Astrocyte (in vitro differentiated cells and primary cell): ENCODE measurements at regions not wholly inside any gene's neighbourhood (a gene's known extent, or its start where the extent isn't known, plus 50 kb on each side); places are given as distances from the start of the nearest gene placed in this dataset.

ENCODE experiments used
- DNase-seq: peaks from one replicate; pipeline ENCODE4 v3.0.0-alpha.2; 2010; ENCODE audit warnings: low read depth
- FAIRE-seq: peaks from 2 replicates; lab custom pipeline; 2011; peaks lifted over from hg19 to GRCh38; lab: Jason Lieb, UNC
- H2AFZ ChIP-seq: 2 replicates; pipeline ENCODE4 v1.6.0; 2012; ENCODE audit warnings: low read depth, low read length, inconsistent platforms
- H3K27ac ChIP-seq: 2 replicates; pipeline ENCODE4 v1.5.1; 2011; ENCODE audit warnings: low read depth, low read length, inconsistent platforms
- H3K27me3 ChIP-seq: 2 replicates; pipeline ENCODE4 v1.6.0; 2011; ENCODE audit warnings: low read length, inconsistent platforms; ENCODE audit not compliant: insufficient read depth
- H3K36me3 ChIP-seq: 2 replicates; pipeline ENCODE4 v1.5.1; 2011; ENCODE audit warnings: low read length, inconsistent platforms; ENCODE audit not compliant: insufficient read depth
- H3K4me1 ChIP-seq: 2 replicates; pipeline ENCODE4 v1.5.1; 2011; ENCODE audit warnings: low read length, inconsistent platforms; ENCODE audit not compliant: insufficient read depth
- H3K4me2 ChIP-seq: 2 replicates; pipeline ENCODE4 v1.6.0; 2012; ENCODE audit warnings: low read length, inconsistent platforms
- H3K4me3 ChIP-seq: 2 replicates; pipeline ENCODE4 v1.5.1; 2011; ENCODE audit warnings: low read depth, mild to moderate bottlenecking, low read length, inconsistent platforms; ENCODE audit not compliant: insufficient read depth
- H3K79me2 ChIP-seq: 2 replicates; pipeline ENCODE4 v1.6.0; 2012; ENCODE audit warnings: mild to moderate bottlenecking, low read length, inconsistent platforms; ENCODE audit not compliant: insufficient read depth
- H3K9ac ChIP-seq: 2 replicates; pipeline ENCODE4 v1.6.0; 2012; ENCODE audit warnings: mild to moderate bottlenecking, low read length, inconsistent platforms
- H3K9me3 ChIP-seq: 2 replicates; pipeline ENCODE4 v1.5.1; 2012; ENCODE audit warnings: low read depth, mild to moderate bottlenecking, low read length, inconsistent platforms; ENCODE audit not compliant: insufficient read depth
- H4K20me1 ChIP-seq: 2 replicates; pipeline ENCODE4 v1.6.0; 2012; ENCODE audit warnings: low read length, inconsistent platforms; ENCODE audit not compliant: insufficient read depth
- H3K27ac Mint-ChIP-seq: one replicate; pipeline ENCODE4 v1.8.0; 2021; ENCODE audit warnings: mild to moderate bottlenecking, mixed read lengths; ENCODE audit not compliant: unreplicated experiment
- H3K27me3 Mint-ChIP-seq: one replicate; pipeline ENCODE4 v1.8.0; 2021; ENCODE audit warnings: low read depth, mixed read lengths; ENCODE audit not compliant: unreplicated experiment
- H3K36me3 Mint-ChIP-seq: one replicate; pipeline ENCODE4 v1.8.0; 2021; ENCODE audit warnings: low read depth, mixed read lengths; ENCODE audit not compliant: unreplicated experiment
- H3K4me1 Mint-ChIP-seq: one replicate; pipeline ENCODE4 v1.8.0; 2021; ENCODE audit warnings: low read depth, mixed read lengths; ENCODE audit not compliant: unreplicated experiment
- H3K4me3 Mint-ChIP-seq: one replicate; pipeline ENCODE4 v1.8.0; 2021; ENCODE audit warnings: mild to moderate bottlenecking, moderate library complexity, mixed read lengths; ENCODE audit not compliant: unreplicated experiment
- H3K9me3 Mint-ChIP-seq: one replicate; pipeline ENCODE4 v1.8.0; 2021; ENCODE audit warnings: mild to moderate bottlenecking, mixed read lengths; ENCODE audit not compliant: unreplicated experiment
- EZH2 ChIP-seq: IDR thresholded peaks from 2 replicates; pipeline ENCODE4 v1.6.1; 2012; ENCODE audit warnings: mild to moderate bottlenecking, low read length, inconsistent platforms; ENCODE audit not compliant: insufficient read depth
- TF ChIP-seq, protein P1 (sequence below): IDR thresholded peaks from 2 replicates; pipeline ENCODE4 v1.5.1; 2011; ENCODE audit warnings: low read depth, mild to moderate bottlenecking, inconsistent platforms, low read length, moderate library complexity; ENCODE audit not compliant: insufficient read depth

DNA sequence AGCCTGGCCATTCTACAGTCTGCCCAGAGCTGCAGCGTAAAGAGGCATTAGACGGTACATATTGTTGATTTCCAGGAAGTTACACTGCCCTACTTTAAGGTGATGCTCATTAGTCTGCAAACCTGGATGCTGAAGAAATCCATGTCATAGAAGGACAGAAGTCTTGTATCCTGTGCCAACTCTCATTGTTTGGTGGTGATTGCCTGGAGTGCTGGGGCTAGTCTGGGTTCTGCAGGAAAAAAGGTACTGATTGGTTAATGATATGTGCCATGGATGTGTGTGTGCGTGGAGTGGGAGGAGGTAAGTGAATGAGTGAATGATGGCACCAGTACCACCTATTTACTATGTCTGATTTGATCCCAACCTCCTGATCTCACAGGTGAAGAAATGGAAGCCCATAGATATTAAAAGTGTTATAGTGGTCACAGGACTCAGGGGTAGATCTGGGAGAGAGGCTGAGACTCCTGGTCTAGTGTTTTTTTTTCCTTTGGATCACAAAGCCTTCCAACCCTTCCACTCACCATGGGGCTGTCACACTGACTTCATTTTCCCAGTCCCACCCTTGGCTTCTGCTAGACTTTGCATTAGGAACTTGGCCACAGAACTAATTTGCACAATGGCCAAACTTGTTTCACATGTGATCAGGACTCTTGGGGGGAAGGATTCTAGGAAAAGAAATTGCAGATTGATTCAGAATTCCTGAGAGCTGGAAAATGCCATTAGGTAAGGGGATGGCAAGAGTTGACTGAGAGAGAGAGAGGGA lies 96.1 kb downstream of the TMX1 start:
- H3K36me3 ChIP-seq: no peaks in the 10 kb centered on the region
- H3K9me3 ChIP-seq: no peaks in the 10 kb centered on the region
- H3K9ac ChIP-seq: no peak overlapping the region
- H3K4me1 ChIP-seq: no peaks in the 10 kb centered on the region
- H3K4me1 Mint-ChIP-seq: peaks cover 12% of the 10 kb centered on the region
- H3K36me3 Mint-ChIP-seq: peaks cover 4% of the 10 kb centered on the region
- H2AFZ ChIP-seq: no peak overlapping the region
- H3K4me3 Mint-ChIP-seq: no peak overlapping the region
- no peaks in the 10 kb centered on the region for H3K79me2 ChIP-seq
- H3K9me3 Mint-ChIP-seq: peaks cover 9% of the 10 kb centered on the region
- H3K4me2 ChIP-seq: no peak overlapping the region
- no peak for DNase-seq
- TF ChIP-seq, protein P1, sequence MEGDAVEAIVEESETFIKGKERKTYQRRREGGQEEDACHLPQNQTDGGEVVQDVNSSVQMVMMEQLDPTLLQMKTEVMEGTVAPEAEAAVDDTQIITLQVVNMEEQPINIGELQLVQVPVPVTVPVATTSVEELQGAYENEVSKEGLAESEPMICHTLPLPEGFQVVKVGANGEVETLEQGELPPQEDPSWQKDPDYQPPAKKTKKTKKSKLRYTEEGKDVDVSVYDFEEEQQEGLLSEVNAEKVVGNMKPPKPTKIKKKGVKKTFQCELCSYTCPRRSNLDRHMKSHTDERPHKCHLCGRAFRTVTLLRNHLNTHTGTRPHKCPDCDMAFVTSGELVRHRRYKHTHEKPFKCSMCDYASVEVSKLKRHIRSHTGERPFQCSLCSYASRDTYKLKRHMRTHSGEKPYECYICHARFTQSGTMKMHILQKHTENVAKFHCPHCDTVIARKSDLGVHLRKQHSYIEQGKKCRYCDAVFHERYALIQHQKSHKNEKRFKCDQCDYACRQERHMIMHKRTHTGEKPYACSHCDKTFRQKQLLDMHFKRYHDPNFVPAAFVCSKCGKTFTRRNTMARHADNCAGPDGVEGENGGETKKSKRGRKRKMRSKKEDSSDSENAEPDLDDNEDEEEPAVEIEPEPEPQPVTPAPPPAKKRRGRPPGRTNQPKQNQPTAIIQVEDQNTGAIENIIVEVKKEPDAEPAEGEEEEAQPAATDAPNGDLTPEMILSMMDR: no peak
- no peak for TF ChIP-seq EZH2
- no peak overlapping the region for H3K4me3 ChIP-seq
- H3K27ac Mint-ChIP-seq: no peak overlapping the region
- H3K27ac ChIP-seq: no peak overlapping the region
- no peaks in the 10 kb centered on the region for H3K27me3 Mint-ChIP-seq
- no peaks in the 10 kb centered on the region for H4K20me1 ChIP-seq
- no peaks in the 10 kb centered on the region for H3K27me3 ChIP-seq
- FAIRE-seq: peak; percentile 5

DNA sequence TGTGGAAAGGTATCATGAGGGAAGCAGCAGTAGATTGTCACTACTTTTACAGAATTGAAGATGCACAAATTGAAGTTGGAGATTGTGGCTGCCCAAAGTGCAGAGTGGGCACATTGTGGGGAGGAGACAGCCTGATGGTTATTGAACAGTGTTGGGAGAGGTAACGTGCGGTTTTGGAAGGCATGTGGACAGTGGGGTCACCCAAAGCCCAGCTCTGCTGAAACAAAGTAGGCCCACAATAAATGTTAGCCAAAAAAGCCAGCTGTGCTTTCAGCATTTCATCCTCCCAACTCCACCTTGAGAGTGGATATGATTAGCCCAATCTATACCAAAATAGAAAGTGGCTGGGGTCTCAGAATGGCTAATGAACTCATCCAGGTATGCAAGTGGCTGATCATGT lies 96.7 kb downstream of the TMX1 start:
- Histone ChIP-seq H3K9me3 (no peaks in the 10 kb centered on the region), H3K36me3 (no peaks in the 10 kb centered on the region), H4K20me1 (no peaks in the 10 kb centered on the region), H2AFZ (no peak overlapping the region), H3K9ac (no peak overlapping the region), H3K27me3 (no peaks in the 10 kb centered on the region), H3K4me2 (no peak overlapping the region), H3K27ac (no peak overlapping the region), H3K4me1 (no peaks in the 10 kb centered on the region), H3K4me3 (no peak overlapping the region), H3K79me2 (no peaks in the 10 kb centered on the region)
- no peaks in the 10 kb centered on the region for H3K27me3 Mint-ChIP-seq
- peaks cover 4% of the 10 kb centered on the region for H3K36me3 Mint-ChIP-seq
- FAIRE-seq (no peak), DNase-seq (no peak)
- H3K27ac Mint-ChIP-seq: no peak overlapping the region
- peaks cover 9% of the 10 kb centered on the region for H3K9me3 Mint-ChIP-seq
- no peak overlapping the region for H3K4me3 Mint-ChIP-seq
- peaks cover 8% of the 10 kb centered on the region for H3K4me1 Mint-ChIP-seq
- TF ChIP-seq, protein P1: no peak
- TF ChIP-seq EZH2: no peak

DNA sequence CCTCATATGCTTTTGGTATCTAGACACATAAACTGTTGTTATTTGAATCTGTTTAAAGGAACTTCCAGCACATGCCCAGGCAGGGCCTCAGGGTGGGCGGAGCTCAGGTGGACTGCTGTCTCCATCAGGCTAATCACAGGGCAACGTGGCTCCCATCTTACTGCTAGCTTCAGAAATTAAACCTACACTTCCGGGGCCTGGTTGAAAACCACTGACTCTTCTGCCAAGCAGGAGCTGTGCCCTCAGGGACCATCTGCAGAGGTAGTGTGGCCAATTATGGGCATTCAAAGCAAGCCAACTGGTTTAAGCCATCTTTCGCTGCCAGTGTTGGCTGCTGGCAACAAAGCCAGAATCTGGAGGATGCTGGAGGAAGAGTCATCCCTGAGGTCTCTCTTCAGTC lies 97.5 kb downstream of the TMX1 start:
- FAIRE-seq (no peak), DNase-seq (no peak)
- Mint-ChIP-seq H3K4me1 (peaks cover 7% of the 10 kb centered on the region), H3K4me3 (no peak overlapping the region), H3K27me3 (no peaks in the 10 kb centered on the region), H3K36me3 (peaks cover 4% of the 10 kb centered on the region), H3K27ac (no peak overlapping the region), H3K9me3 (peaks cover 9% of the 10 kb centered on the region)
- Histone ChIP-seq H3K27me3 (no peaks in the 10 kb centered on the region), H3K4me3 (no peak overlapping the region), H3K4me2 (no peak overlapping the region), H3K9me3 (no peaks in the 10 kb centered on the region), H4K20me1 (no peaks in the 10 kb centered on the region), H2AFZ (no peak overlapping the region), H3K27ac (no peak overlapping the region), H3K9ac (no peak overlapping the region), H3K36me3 (no peaks in the 10 kb centered on the region), H3K4me1 (peaks cover 4% of the 10 kb centered on the region), H3K79me2 (no peaks in the 10 kb centered on the region)
- TF ChIP-seq EZH2: no peak
- TF ChIP-seq, protein P1: no peak
